Activated T-helper 2 cell treated with anti-CD3 and anti-CD28 coated beads, Interferon-gamma antibody, Interleukin-2, Interleukin-4, amounts not matched to agents 10 μg/mL and 5 μg/mL and 100 μg/mL, durations not matched to agents 14 hours and 24 hours and 36 hours (primary cell): ENCODE measurements at regions not wholly inside any gene's neighbourhood (a gene's known extent, or its start where the extent isn't known, plus 50 kb on each side); places are given as distances from the start of the nearest gene placed in this dataset.

Source experiments
- DNase-seq: peaks from one replicate; pipeline ENCODE4 v3.0.0; 2021; ENCODE audit warnings: low spot score
- H3K27ac Mint-ChIP-seq: one replicate; pipeline ENCODE4 v1.8.0; 2021; ENCODE audit warnings: mixed read lengths
- H3K27me3 Mint-ChIP-seq: one replicate; pipeline ENCODE4 v1.8.0; 2021; ENCODE audit warnings: low read depth, mixed read lengths
- H3K36me3 Mint-ChIP-seq: one replicate; pipeline ENCODE4 v1.8.0; 2021; ENCODE audit warnings: low read depth, mixed read lengths
- H3K4me1 Mint-ChIP-seq: one replicate; pipeline ENCODE4 v1.8.0; 2021; ENCODE audit warnings: low read depth, mixed read lengths
- H3K4me3 Mint-ChIP-seq: one replicate; pipeline ENCODE4 v1.8.0; 2021; ENCODE audit warnings: low read depth, mild to moderate bottlenecking, moderate library complexity, mixed read lengths
- H3K9me3 Mint-ChIP-seq: one replicate; pipeline ENCODE4 v1.8.0; 2021; ENCODE audit warnings: mixed read lengths
- intact Hi-C: fragments of 100-400 bp; cut with micrococcal nuclease; formaldehyde crosslinking; loops from one replicate; pipeline ENCODE4 v1.15.1; 2023

GRCh38 chr14:101474563-101475455 is 86.5 kb upstream of the DIO3 start:
- Mint-ChIP-seq H3K27me3 (no peaks in the 10 kb centered on the region), H3K36me3 (no peaks in the 10 kb centered on the region), H3K27ac (no peak overlapping the region), H3K4me1 (no peaks in the 10 kb centered on the region), H3K4me3 (no peak overlapping the region), H3K9me3 (no peaks in the 10 kb centered on the region)
- no peak for DNase-seq
- intact Hi-C loops: no loop called here

GRCh38 chr14:101475456-101476257 is 85.6 kb upstream of the DIO3 start:
- Mint-ChIP-seq H3K4me3 (no peak overlapping the region), H3K9me3 (no peaks in the 10 kb centered on the region), H3K36me3 (no peaks in the 10 kb centered on the region), H3K27me3 (no peaks in the 10 kb centered on the region), H3K27ac (no peak overlapping the region), H3K4me1 (no peaks in the 10 kb centered on the region)
- no peak for DNase-seq
- intact Hi-C loops: no loop called here

DNA sequence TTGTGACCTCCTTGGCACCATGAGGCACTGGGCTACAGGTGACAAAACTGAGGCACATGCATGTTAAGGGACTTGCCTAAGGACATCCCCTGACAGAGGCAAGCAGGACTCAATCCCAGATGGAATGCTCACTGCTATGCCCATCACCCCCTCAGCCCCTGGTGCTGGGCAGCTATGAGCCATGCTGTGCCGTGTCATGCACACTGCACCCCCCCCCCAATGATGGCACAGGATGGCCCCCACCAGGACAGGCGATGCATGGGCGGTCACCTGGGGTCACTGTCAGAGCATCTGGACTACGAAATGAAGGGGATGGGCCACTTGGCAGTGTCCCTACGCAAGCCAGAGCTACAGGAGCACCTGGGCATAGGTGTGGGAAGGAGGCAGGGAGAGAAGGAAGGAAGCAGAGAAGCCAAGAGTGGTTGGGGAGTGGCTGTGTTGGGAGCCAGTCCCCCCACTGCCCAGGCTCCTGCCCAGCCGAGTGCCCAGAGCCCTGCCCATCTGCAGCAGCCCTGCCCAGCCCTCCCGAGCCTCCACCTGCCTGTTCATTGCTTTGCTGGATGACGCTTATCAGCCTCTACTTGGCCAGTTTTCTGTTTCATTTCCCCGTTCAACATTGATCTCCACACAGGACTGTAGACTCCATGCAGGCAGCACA is 84.9 kb upstream of the DIO3 start:
- Mint-ChIP-seq H3K4me1 (no peaks in the 10 kb centered on the region), H3K4me3 (no peak overlapping the region), H3K9me3 (no peaks in the 10 kb centered on the region), H3K27me3 (no peaks in the 10 kb centered on the region), H3K27ac (no peak overlapping the region), H3K36me3 (no peaks in the 10 kb centered on the region)
- DNase-seq: no peak
- intact Hi-C loops: no loop called here

DNA sequence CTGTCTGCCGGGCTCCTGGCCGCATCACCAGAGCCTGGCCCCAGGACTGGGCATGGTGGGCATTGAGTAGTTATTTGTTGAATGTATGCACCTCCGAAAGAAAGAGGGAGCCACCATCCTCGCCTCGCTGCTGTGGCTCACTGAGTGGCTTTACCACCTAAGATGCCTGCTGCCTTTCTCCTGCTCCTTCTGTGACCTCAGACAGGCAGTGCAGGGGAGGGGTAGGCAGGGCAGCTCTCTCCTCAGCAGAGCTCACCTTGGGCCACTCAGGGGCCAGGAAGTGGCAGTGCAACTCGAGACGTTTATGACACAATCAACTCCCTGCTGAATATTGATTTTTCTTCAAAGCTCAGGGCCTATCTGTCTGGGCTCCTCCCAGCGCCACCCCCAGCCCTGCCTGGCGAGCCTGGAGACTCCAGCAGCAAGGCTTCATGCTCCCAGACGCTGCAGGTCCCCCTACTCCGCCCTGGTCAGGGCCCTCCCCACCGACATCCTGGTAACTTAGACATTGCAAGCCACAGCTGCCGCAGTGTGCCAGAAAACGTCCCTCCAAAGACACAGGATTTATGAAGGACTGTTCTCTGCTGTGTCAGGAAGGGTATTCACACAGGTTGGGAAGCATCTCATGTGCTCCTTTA is 84.3 kb upstream of the DIO3 start:
- Mint-ChIP-seq H3K9me3 (no peaks in the 10 kb centered on the region), H3K27me3 (no peaks in the 10 kb centered on the region), H3K4me3 (no peak overlapping the region), H3K27ac (no peak overlapping the region), H3K36me3 (no peaks in the 10 kb centered on the region), H3K4me1 (no peaks in the 10 kb centered on the region)
- DNase-seq: no peak
- intact Hi-C loops: no loop called here

DNA sequence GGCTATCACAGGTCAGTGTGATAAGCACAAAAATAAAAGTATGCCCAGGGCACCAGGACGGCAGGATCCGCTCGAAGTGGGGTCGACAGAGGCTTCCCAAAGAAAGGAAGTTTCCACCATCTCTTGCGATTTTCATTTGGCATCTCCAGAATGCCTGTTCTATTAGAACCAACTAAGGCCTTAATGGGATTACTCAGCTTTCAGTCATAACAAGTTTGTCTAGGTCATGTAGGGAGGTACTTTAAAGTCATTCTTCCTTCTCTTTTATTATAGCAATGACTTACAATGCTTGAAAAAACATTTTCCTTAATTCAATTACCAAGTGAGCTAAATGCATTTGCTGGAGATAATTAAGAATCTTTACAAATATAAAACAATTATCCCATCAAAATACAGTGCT is 83.6 kb upstream of the DIO3 start:
- Mint-ChIP-seq H3K4me1 (no peaks in the 10 kb centered on the region), H3K36me3 (no peaks in the 10 kb centered on the region), H3K9me3 (no peaks in the 10 kb centered on the region), H3K27ac (no peak overlapping the region), H3K27me3 (no peaks in the 10 kb centered on the region), H3K4me3 (no peak overlapping the region)
- intact Hi-C loops: no loop called here
- DNase-seq: no peak

DNA sequence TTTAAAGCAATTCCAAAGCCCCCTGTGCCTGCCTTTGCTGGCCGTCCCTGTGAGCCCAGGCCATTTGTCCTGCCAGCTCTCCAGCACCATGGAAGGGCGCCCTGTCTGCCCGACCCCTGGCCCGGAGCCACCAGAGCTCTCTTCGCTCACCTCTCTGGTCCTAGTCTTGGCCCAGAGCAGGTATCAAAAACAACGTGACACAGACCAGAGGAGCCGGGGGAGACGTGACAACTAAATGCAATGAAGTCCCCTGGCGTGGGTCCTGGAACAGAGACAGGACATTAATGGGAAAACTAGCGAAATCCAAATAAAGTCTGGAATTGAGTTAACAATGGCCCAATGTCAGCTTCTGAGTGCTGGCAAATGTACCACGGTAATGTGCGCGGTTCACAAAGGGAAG is 83.2 kb upstream of the DIO3 start:
- Mint-ChIP-seq H3K27ac (no peak overlapping the region), H3K27me3 (no peaks in the 10 kb centered on the region), H3K36me3 (no peaks in the 10 kb centered on the region), H3K9me3 (peaks cover under 1% of the 10 kb centered on the region), H3K4me3 (no peak overlapping the region), H3K4me1 (no peaks in the 10 kb centered on the region)
- no peak for DNase-seq
- intact Hi-C loops: no loop called here

DNA sequence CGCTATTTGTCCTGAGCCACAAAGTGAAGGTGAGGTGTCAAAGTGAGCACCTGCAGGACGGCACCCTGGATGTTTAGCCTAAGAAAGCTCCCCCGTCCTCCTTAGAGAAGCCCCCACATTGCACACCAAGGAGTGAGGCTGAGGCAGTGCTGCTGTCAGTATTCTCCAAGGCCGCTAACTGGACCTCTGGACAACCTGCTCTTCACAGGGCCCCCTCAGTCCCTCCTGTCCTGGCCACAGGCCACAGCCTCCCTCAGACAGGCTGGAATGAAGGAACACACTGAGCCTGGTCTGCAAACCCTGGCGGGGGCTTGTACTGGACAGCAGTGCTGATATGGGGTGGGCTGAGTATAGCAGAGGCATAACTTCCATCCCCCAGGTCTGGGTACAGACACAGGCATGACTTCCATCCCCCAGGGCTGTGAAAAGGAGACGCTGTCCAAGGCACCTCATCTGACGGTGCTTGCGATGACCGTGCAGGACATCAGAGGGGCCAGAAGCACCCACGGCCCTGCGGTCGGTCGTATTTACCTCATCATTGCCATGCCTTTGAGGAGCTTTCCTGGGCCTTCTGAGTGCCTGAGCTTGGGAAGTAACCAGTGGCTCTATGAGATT is 82.4 kb upstream of the DIO3 start:
- no peaks in the 10 kb centered on the region for H3K36me3 Mint-ChIP-seq
- H3K27me3 Mint-ChIP-seq: peaks cover under 1% of the 10 kb centered on the region
- DNase-seq: no peak
- H3K4me3 Mint-ChIP-seq: no peak overlapping the region
- peaks cover 5% of the 10 kb centered on the region for H3K9me3 Mint-ChIP-seq
- intact Hi-C loops: no loop called here
- no peak overlapping the region for H3K27ac Mint-ChIP-seq
- H3K4me1 Mint-ChIP-seq: no peaks in the 10 kb centered on the region

DNA sequence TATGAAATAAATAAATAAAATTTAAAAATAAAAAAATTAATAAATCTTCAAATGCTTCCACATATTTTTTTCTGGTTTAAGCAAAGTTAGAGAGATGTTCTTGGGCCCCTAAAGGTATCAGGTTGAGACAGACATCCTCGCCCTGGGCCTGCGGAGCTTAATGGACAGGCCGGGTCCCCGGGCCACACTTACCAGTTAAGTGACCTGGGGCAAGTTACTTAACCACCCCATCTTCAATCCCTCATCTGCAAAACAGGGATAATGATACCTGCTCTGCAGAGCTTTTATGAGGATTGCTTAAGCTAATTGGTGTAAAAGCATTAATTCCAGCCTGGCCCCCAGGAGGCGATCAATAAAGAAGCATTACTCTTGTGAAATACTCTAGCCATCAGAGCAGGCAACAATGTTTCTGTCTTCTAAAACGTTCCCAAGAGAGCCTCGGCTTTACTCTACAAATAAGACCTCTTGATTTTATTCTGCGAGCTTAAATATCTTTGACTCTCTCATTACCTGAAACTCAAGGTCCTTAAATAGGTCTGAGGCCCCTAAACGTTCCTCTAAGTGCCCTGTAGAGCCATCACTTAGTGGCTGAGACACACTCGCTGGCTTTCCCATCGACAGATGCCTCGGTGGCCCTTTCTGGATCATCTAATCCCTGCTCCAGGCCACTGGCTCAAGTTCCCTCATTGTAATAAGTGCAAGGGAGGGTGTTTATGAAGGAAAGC is 81.1 kb upstream of the DIO3 start:
- peaks cover 5% of the 10 kb centered on the region for H3K27me3 Mint-ChIP-seq
- DNase-seq: no peak
- no peaks in the 10 kb centered on the region for H3K4me1 Mint-ChIP-seq
- intact Hi-C loops: no loop called here
- H3K4me3 Mint-ChIP-seq: no peak overlapping the region
- H3K36me3 Mint-ChIP-seq: no peaks in the 10 kb centered on the region
- no peak overlapping the region for H3K27ac Mint-ChIP-seq
- peaks cover 5% of the 10 kb centered on the region for H3K9me3 Mint-ChIP-seq

DNA sequence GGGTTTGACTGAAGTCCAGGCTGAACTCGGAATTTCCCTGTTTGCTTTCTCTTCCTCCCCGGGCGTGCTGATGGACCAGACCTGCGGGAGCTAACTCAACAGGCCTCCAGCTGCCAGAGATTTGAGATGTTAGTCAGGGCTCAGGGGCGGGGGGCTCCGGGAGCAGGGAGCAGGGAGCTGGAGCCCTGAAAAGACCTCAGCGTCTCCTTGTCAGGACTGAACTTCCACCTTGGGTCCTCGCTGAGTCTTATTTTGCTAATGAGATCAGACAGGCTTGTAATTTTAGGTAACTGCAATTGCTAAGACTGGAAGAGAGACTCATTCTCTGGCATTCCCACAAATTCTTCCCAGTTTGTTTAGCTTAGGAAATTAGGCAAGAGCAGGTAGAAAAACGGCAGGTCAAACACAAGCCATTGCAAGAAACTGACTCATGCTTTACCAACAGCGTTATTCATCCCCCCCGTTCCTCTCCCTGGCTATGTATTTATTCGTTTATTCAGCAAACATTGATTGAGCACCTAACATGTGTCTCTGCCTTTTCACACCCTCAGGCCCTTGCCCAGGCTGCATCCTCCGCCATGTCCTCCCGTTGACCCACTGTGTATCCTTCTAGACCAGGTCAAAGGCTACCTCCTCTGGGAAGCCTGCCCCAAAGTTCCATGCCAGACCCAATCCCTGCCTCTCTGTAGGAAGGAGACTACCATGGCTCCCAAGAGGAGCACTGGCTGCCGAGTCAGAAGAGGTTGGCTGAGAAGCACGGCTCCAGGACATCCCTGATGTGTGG is 80.4 kb upstream of the DIO3 start:
- intact Hi-C loops: no loop called here
- H3K27ac Mint-ChIP-seq: no peak overlapping the region
- H3K27me3 Mint-ChIP-seq: peaks cover 5% of the 10 kb centered on the region
- H3K4me3 Mint-ChIP-seq: no peak overlapping the region
- no peak for DNase-seq
- H3K9me3 Mint-ChIP-seq: peaks cover 5% of the 10 kb centered on the region
- H3K36me3 Mint-ChIP-seq: no peaks in the 10 kb centered on the region
- no peaks in the 10 kb centered on the region for H3K4me1 Mint-ChIP-seq

- Mint-ChIP-seq H3K4me3 (no peak overlapping the region), H3K36me3 (no peaks in the 10 kb centered on the region)
- no peak for DNase-seq
These were observed 79.7 kb upstream of the DIO3 start for GRCh38 chr14:101481557-101481956.

DNA sequence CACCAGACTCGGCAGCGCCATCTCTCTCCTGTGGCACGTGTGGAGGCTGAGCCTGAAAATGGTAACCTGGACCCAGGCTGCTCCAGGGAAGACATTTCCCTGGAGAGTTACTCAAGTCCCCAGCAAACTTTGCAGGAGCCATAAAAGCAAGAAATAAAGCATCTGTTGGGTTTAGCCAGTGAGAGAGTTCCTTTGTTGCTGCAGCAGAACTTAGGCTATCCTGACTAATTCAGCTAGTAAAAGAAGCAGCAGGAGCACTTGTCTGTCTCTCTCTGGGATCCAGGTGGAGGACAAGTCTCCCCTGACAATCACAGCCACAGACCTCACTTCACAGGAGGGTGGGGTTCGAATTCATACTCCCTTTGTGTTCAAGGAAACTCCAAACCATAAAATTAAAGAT is 79.2 kb upstream of the DIO3 start:
- H3K4me1 Mint-ChIP-seq: no peaks in the 10 kb centered on the region
- intact Hi-C loops: no loop called here
- DNase-seq: no peak
- H3K27ac Mint-ChIP-seq: no peak overlapping the region
- H3K36me3 Mint-ChIP-seq: no peaks in the 10 kb centered on the region
- peaks cover 5% of the 10 kb centered on the region for H3K27me3 Mint-ChIP-seq
- H3K4me3 Mint-ChIP-seq: no peak overlapping the region
- peaks cover 10% of the 10 kb centered on the region for H3K9me3 Mint-ChIP-seq

More at GRCh38 chr14:101481557-101481956, 79.7 kb upstream of the DIO3 start:
- intact Hi-C loops: no loop called here
- Mint-ChIP-seq H3K27ac (no peak overlapping the region), H3K9me3 (peaks cover 5% of the 10 kb centered on the region), H3K4me1 (no peaks in the 10 kb centered on the region), H3K27me3 (peaks cover 5% of the 10 kb centered on the region)
